ENCODE measurements at regions not wholly inside any gene's neighbourhood (a gene's known extent, or its start where the extent isn't known, plus 50 kb on each side); places are given as distances from the start of the nearest gene placed in this dataset.

DNA sequence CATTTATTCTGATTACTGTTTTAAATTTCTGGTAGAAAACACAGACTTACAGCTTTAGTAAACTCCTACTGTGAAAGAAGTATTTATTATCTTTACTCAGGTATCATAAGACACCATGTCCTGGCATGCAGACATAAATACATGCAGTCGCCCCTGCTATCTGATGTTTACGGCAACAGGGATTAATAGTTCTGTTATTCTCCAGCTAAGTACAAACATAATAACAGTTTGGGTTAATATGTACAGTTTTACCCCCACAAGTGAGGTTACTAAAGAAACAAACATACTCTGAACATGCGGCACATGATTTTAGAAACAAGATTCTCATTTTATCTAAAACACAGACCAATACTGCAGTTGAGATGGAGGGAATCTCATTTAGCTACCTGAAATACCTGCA lies 170.8 kb downstream of the ABCA8 start:
- Mint-ChIP-seq H3K36me3 (ENCODE audit: low read depth) (peaks cover 32% of the 10 kb centered on the region), H3K4me1 (peaks cover 49% of the 10 kb centered on the region), H3K27ac (ENCODE audit: unreplicated experiment) (no peak overlapping the region), H3K27me3 (ENCODE audit: low read depth) (no peaks in the 10 kb centered on the region), H3K9me3 (peaks cover 22% of the 10 kb centered on the region), H3K4me3 (peak overlapping the region; percentile 70)
- no peak for DNase-seq (ENCODE audit: low read depth, low spot score)
- TF ChIP-seq, protein P1, sequence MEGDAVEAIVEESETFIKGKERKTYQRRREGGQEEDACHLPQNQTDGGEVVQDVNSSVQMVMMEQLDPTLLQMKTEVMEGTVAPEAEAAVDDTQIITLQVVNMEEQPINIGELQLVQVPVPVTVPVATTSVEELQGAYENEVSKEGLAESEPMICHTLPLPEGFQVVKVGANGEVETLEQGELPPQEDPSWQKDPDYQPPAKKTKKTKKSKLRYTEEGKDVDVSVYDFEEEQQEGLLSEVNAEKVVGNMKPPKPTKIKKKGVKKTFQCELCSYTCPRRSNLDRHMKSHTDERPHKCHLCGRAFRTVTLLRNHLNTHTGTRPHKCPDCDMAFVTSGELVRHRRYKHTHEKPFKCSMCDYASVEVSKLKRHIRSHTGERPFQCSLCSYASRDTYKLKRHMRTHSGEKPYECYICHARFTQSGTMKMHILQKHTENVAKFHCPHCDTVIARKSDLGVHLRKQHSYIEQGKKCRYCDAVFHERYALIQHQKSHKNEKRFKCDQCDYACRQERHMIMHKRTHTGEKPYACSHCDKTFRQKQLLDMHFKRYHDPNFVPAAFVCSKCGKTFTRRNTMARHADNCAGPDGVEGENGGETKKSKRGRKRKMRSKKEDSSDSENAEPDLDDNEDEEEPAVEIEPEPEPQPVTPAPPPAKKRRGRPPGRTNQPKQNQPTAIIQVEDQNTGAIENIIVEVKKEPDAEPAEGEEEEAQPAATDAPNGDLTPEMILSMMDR (conservative IDR thresholded peaks at IDR 0.05) = no peak

DNA sequence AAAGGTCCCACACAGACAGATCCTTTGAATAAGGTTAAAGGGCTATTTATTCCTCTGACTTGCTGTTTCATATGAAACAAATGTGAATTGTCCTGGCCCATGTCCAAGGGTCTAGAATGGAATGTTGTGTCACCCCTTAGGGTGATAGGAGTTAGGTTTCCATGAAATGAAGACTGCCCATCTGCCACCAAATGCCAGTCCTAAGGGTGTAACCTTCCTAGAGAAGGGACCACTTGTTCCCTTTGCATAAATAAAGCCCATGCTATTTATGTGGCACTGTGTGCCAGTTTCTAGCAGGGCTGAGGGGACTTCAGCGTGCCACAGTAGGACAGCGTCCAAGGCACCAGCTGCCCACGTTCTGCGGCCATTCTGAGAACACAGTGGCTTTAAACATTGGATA lies 171.3 kb downstream of the ABCA8 start:
- peaks cover 30% of the 10 kb centered on the region for H3K36me3 Mint-ChIP-seq (ENCODE audit: low read depth)
- H3K9me3 Mint-ChIP-seq = peaks cover 19% of the 10 kb centered on the region
- TF ChIP-seq, protein P1 (conservative IDR thresholded peaks at IDR 0.05) = no peak
- H3K27me3 Mint-ChIP-seq (ENCODE audit: low read depth) = no peaks in the 10 kb centered on the region
- DNase-seq (ENCODE audit: low read depth, low spot score) = peak; percentile 5
- H3K27ac Mint-ChIP-seq (ENCODE audit: unreplicated experiment) = peak overlapping the region; percentile 78
- H3K4me3 Mint-ChIP-seq = peak overlapping the region; percentile 70
- H3K4me1 Mint-ChIP-seq = peaks cover 52% of the 10 kb centered on the region

GRCh38 chr17:68782789-68783188 lies 172.4 kb downstream of the ABCA8 start:
- H3K27me3 Mint-ChIP-seq (ENCODE audit: low read depth) = no peaks in the 10 kb centered on the region
- no peak overlapping the region for H3K4me3 Mint-ChIP-seq
- TF ChIP-seq, protein P1 (conservative IDR thresholded peaks at IDR 0.05) = no peak
- H3K9me3 Mint-ChIP-seq = peaks cover 12% of the 10 kb centered on the region
- peak overlapping the region; percentile 4 for H3K27ac Mint-ChIP-seq (ENCODE audit: unreplicated experiment)
- no peak for DNase-seq (ENCODE audit: low read depth, low spot score)
- peaks cover 23% of the 10 kb centered on the region for H3K36me3 Mint-ChIP-seq (ENCODE audit: low read depth)
- H3K4me1 Mint-ChIP-seq = peaks cover 59% of the 10 kb centered on the region

DNA sequence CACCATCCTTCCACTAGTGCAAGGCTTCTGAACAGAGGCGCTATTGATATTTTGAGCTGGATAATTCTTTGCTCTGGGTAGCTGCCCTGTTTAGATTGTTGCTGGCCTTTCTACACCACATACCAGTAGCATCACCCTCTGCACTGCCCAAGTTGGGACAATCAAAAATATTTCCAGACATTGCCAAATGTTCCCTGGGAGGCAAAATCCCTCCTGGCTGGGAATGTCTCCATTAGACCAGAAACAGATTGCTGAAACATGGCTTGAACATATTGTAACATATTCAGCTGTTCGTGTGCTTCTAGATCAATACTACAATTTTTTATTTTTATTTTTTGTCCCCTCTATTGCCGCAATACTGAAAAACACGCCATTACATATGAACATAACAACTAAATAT lies 174.6 kb downstream of the ABCA8 start:
- DNase-seq (ENCODE audit: low read depth, low spot score) = no peak
- Mint-ChIP-seq H3K36me3 (ENCODE audit: low read depth) (peaks cover 17% of the 10 kb centered on the region), H3K27ac (ENCODE audit: unreplicated experiment) (peak overlapping the region; percentile 24), H3K4me3 (no peak overlapping the region), H3K27me3 (ENCODE audit: low read depth) (no peaks in the 10 kb centered on the region), H3K9me3 (peaks cover 8% of the 10 kb centered on the region), H3K4me1 (peaks cover 69% of the 10 kb centered on the region)
- TF ChIP-seq, protein P1 (conservative IDR thresholded peaks at IDR 0.05) = no peak

DNA sequence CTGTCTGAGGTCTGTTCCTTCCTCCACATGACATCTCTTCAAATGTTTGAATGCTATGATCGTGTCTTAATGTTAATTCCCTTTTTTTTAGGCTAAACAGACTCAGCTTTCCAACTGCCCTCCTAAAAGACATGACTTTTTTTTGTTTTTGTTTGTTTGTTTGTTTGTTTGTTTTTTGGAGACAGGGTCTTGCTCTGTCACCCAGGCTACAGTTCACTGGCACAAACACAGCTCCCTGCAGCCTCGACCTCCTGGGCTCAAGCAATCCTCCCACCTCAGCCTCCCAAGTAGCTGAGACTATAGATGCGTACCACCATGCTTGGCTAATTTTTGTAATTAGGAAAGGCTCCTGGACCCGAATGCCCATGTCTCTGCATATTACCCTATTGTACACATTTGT lies 176.5 kb downstream of the ABCA8 start:
- TF ChIP-seq, protein P1 (conservative IDR thresholded peaks at IDR 0.05) = no peak
- Mint-ChIP-seq H3K4me1 (peaks cover 61% of the 10 kb centered on the region), H3K4me3 (no peak overlapping the region)

More for the DNA sequence above, 176.5 kb downstream of the ABCA8 start:
- Mint-ChIP-seq H3K9me3 (peaks cover 5% of the 10 kb centered on the region), H3K36me3 (ENCODE audit: low read depth) (peaks cover 13% of the 10 kb centered on the region), H3K27me3 (ENCODE audit: low read depth) (no peaks in the 10 kb centered on the region), H3K27ac (ENCODE audit: unreplicated experiment) (peak overlapping the region; percentile 74)
- no peak for DNase-seq (ENCODE audit: low read depth, low spot score)
